Activated CD4-positive, alpha-beta memory T cell treated with anti-CD3 and anti-CD28 coated beads, Interleukin-2, amount 10 ng/mL, durations not matched to agents 7 days and 5 days (primary cell): ENCODE measurements at regions not wholly inside any gene's neighbourhood (a gene's known extent, or its start where the extent isn't known, plus 50 kb on each side); places are given as distances from the start of the nearest gene placed in this dataset.

ENCODE experiments used
- CTCF ChIA-PET: fragments of 350-600 bp; sonication (Branson Sonifier 250); formaldehyde crosslinking; loops from one replicate; lab custom pipeline; 2021; ENCODE audit warnings: antibody characterized with exemption, inconsistent platforms; lab: Charles Lee
- POLR2A ChIA-PET: fragments of 350-600 bp; sonication (Branson Sonifier 250); formaldehyde crosslinking; loops from one replicate; lab custom pipeline; 2021; ENCODE audit warnings: antibody characterized with exemption; lab: Charles Lee
- DNase-seq: peaks from one replicate; pipeline ENCODE4 v3.0.0-alpha.2; 2020
- H3K27ac Mint-ChIP-seq: one replicate; pipeline ENCODE4 v1.8.0; 2021; ENCODE audit warnings: mild to moderate bottlenecking, mixed read lengths
- H3K27me3 Mint-ChIP-seq: one replicate; pipeline ENCODE4 v1.8.0; 2021; ENCODE audit warnings: mixed read lengths
- H3K36me3 Mint-ChIP-seq: one replicate; pipeline ENCODE4 v1.8.0; 2021; ENCODE audit warnings: low read depth, mixed read lengths
- H3K4me1 Mint-ChIP-seq: one replicate; pipeline ENCODE4 v1.8.0; 2021; ENCODE audit warnings: mixed read lengths
- H3K4me3 Mint-ChIP-seq: one replicate; pipeline ENCODE4 v1.8.0; 2021; ENCODE audit warnings: mild to moderate bottlenecking, mixed read lengths
- H3K9me3 Mint-ChIP-seq: one replicate; pipeline ENCODE4 v1.8.0; 2021; ENCODE audit warnings: mixed read lengths

GRCh38 chr2:104504331-104505073 is 349.4 kb upstream of the POU3F3 start:
- H3K27ac Mint-ChIP-seq, result no peak overlapping the region
- POLR2A ChIA-PET, result no interaction called here
- peaks cover 2% of the 10 kb centered on the region for H3K9me3 Mint-ChIP-seq
- H3K4me1 Mint-ChIP-seq, result no peaks in the 10 kb centered on the region
- no peak for DNase-seq
- H3K4me3 Mint-ChIP-seq, result no peak overlapping the region
- CTCF ChIA-PET, result no interaction called here
- no peaks in the 10 kb centered on the region for H3K36me3 Mint-ChIP-seq
- H3K27me3 Mint-ChIP-seq, result no peaks in the 10 kb centered on the region

- CTCF ChIA-PET, result no interaction called here
- Mint-ChIP-seq H3K36me3 (no peaks in the 10 kb centered on the region), H3K27ac (no peak overlapping the region), H3K27me3 (no peaks in the 10 kb centered on the region), H3K4me3 (no peak overlapping the region), H3K4me1 (no peaks in the 10 kb centered on the region), H3K9me3 (peaks cover 5% of the 10 kb centered on the region)
- POLR2A ChIA-PET, result no interaction called here
- no peak for DNase-seq
Observed at GRCh38 chr2:104518256-104518655, 335.7 kb upstream of the POU3F3 start.

GRCh38 chr2:104521247-104521646 is 332.7 kb upstream of the POU3F3 start:
- H3K36me3 Mint-ChIP-seq, result no peaks in the 10 kb centered on the region
- POLR2A ChIA-PET, result no interaction called here
- H3K4me1 Mint-ChIP-seq, result no peaks in the 10 kb centered on the region
- no peaks in the 10 kb centered on the region for H3K27me3 Mint-ChIP-seq
- peaks cover 5% of the 10 kb centered on the region for H3K9me3 Mint-ChIP-seq
- no peak overlapping the region for H3K4me3 Mint-ChIP-seq
- CTCF ChIA-PET, result no interaction called here
- DNase-seq, result no peak
- H3K27ac Mint-ChIP-seq, result no peak overlapping the region

- H3K36me3 Mint-ChIP-seq, result no peaks in the 10 kb centered on the region
- no peaks in the 10 kb centered on the region for H3K27me3 Mint-ChIP-seq
- ChIA-PET CTCF (no interaction called here), POLR2A (no interaction called here)
- H3K9me3 Mint-ChIP-seq, result peaks cover 8% of the 10 kb centered on the region
- no peaks in the 10 kb centered on the region for H3K4me1 Mint-ChIP-seq
- no peak overlapping the region for H3K4me3 Mint-ChIP-seq
- DNase-seq, result no peak
- H3K27ac Mint-ChIP-seq, result no peak overlapping the region
Observed at GRCh38 chr2:104523921-104524320, 330.0 kb upstream of the POU3F3 start.

- Mint-ChIP-seq H3K27ac (no peak overlapping the region), H3K4me1 (no peaks in the 10 kb centered on the region), H3K27me3 (no peaks in the 10 kb centered on the region), H3K4me3 (no peak overlapping the region), H3K36me3 (no peaks in the 10 kb centered on the region), H3K9me3 (peaks cover 3% of the 10 kb centered on the region)
- CTCF ChIA-PET, result no interaction called here
- DNase-seq, result no peak
- POLR2A ChIA-PET, result no interaction called here
Observed at GRCh38 chr2:104528101-104528500, 325.8 kb upstream of the POU3F3 start.

- H3K36me3 Mint-ChIP-seq, result no peaks in the 10 kb centered on the region
- DNase-seq, result no peak
- H3K27ac Mint-ChIP-seq, result no peak overlapping the region
- no peak overlapping the region for H3K4me3 Mint-ChIP-seq
- H3K27me3 Mint-ChIP-seq, result no peaks in the 10 kb centered on the region
- H3K4me1 Mint-ChIP-seq, result no peaks in the 10 kb centered on the region
- H3K9me3 Mint-ChIP-seq, result peaks cover 3% of the 10 kb centered on the region
- CTCF ChIA-PET, result no interaction called here
- POLR2A ChIA-PET, result no interaction called here
Observed at GRCh38 chr2:104531122-104531521, 322.8 kb upstream of the POU3F3 start.

- ChIA-PET CTCF (no interaction called here), POLR2A (no interaction called here)
- Mint-ChIP-seq H3K4me1 (no peaks in the 10 kb centered on the region), H3K36me3 (no peaks in the 10 kb centered on the region), H3K9me3 (no peaks in the 10 kb centered on the region), H3K27ac (no peak overlapping the region), H3K27me3 (no peaks in the 10 kb centered on the region), H3K4me3 (no peak overlapping the region)
- DNase-seq, result no peak
Observed at GRCh38 chr2:104537116-104537515, 316.8 kb upstream of the POU3F3 start.

- Mint-ChIP-seq H3K27ac (no peak overlapping the region), H3K27me3 (no peaks in the 10 kb centered on the region), H3K4me1 (no peaks in the 10 kb centered on the region), H3K36me3 (no peaks in the 10 kb centered on the region), H3K4me3 (no peak overlapping the region), H3K9me3 (no peaks in the 10 kb centered on the region)
- no peak for DNase-seq
- ChIA-PET POLR2A (no interaction called here), CTCF (no interaction called here)
Observed at GRCh38 chr2:104538077-104538476, 315.8 kb upstream of the POU3F3 start.

- POLR2A ChIA-PET, result no interaction called here
- no peaks in the 10 kb centered on the region for H3K4me1 Mint-ChIP-seq
- peaks cover 4% of the 10 kb centered on the region for H3K9me3 Mint-ChIP-seq
- no peak for DNase-seq
- CTCF ChIA-PET, result no interaction called here
- no peak overlapping the region for H3K27ac Mint-ChIP-seq
- no peak overlapping the region for H3K4me3 Mint-ChIP-seq
- H3K36me3 Mint-ChIP-seq, result no peaks in the 10 kb centered on the region
- H3K27me3 Mint-ChIP-seq, result no peaks in the 10 kb centered on the region
Observed at GRCh38 chr2:104539649-104540048, 314.3 kb upstream of the POU3F3 start.

- no peak for DNase-seq
- POLR2A ChIA-PET, result no interaction called here
- no peaks in the 10 kb centered on the region for H3K27me3 Mint-ChIP-seq
- H3K9me3 Mint-ChIP-seq, result peaks cover 4% of the 10 kb centered on the region
- no peaks in the 10 kb centered on the region for H3K4me1 Mint-ChIP-seq
- H3K36me3 Mint-ChIP-seq, result no peaks in the 10 kb centered on the region
- no peak overlapping the region for H3K27ac Mint-ChIP-seq
- CTCF ChIA-PET, result no interaction called here
- no peak overlapping the region for H3K4me3 Mint-ChIP-seq
Observed at GRCh38 chr2:104545055-104545454, 308.9 kb upstream of the POU3F3 start.

- POLR2A ChIA-PET, result no interaction called here
Observed at GRCh38 chr2:104546537-104546936, 307.4 kb upstream of the POU3F3 start.

GRCh38 chr2:104547221-104547620 is 306.7 kb upstream of the POU3F3 start:
- ChIA-PET POLR2A (no interaction called here), CTCF (no interaction called here)
- Mint-ChIP-seq H3K27ac (no peak overlapping the region), H3K36me3 (no peaks in the 10 kb centered on the region), H3K27me3 (no peaks in the 10 kb centered on the region), H3K4me1 (no peaks in the 10 kb centered on the region), H3K9me3 (peaks cover 4% of the 10 kb centered on the region), H3K4me3 (no peak overlapping the region)
- no peak for DNase-seq

More at GRCh38 chr2:104546537-104546936, 307.4 kb upstream of the POU3F3 start:
- Mint-ChIP-seq H3K27me3 (no peaks in the 10 kb centered on the region), H3K4me3 (no peak overlapping the region), H3K4me1 (no peaks in the 10 kb centered on the region), H3K36me3 (no peaks in the 10 kb centered on the region), H3K27ac (no peak overlapping the region), H3K9me3 (peaks cover 4% of the 10 kb centered on the region)
- CTCF ChIA-PET, result no interaction called here
- DNase-seq, result no peak

- Mint-ChIP-seq H3K4me3 (no peak overlapping the region), H3K27me3 (no peaks in the 10 kb centered on the region), H3K4me1 (no peaks in the 10 kb centered on the region), H3K9me3 (no peaks in the 10 kb centered on the region), H3K27ac (no peak overlapping the region), H3K36me3 (no peaks in the 10 kb centered on the region)
- ChIA-PET CTCF (no interaction called here), POLR2A (no interaction called here)
- DNase-seq, result no peak
Observed at GRCh38 chr2:104561251-104561650, 292.7 kb upstream of the POU3F3 start.

- no peaks in the 10 kb centered on the region for H3K9me3 Mint-ChIP-seq
- no peak for DNase-seq
- no peaks in the 10 kb centered on the region for H3K4me1 Mint-ChIP-seq
- H3K27me3 Mint-ChIP-seq, result no peaks in the 10 kb centered on the region
- ChIA-PET POLR2A (no interaction called here), CTCF (no interaction called here)
- H3K4me3 Mint-ChIP-seq, result no peak overlapping the region
- H3K36me3 Mint-ChIP-seq, result no peaks in the 10 kb centered on the region
- H3K27ac Mint-ChIP-seq, result no peak overlapping the region
Observed at GRCh38 chr2:104562537-104562936, 291.4 kb upstream of the POU3F3 start.
